Erythroblast (primary cell): ENCODE measurements at regions not wholly inside any gene's neighbourhood (a gene's known extent, or its start where the extent isn't known, plus 50 kb on each side); places are given as distances from the start of the nearest gene placed in this dataset.

Source experiments
- GATA1 ChIP-seq: IDR thresholded peaks from 2 replicates; pipeline ENCODE4 v1.6.1; 2011; ENCODE audit warnings: low read depth, mild to moderate bottlenecking, control low read depth, low read length, moderate library complexity
- POLR2A ChIP-seq: IDR thresholded peaks from 2 replicates; pipeline ENCODE4 v1.6.1; 2011; ENCODE audit warnings: mild to moderate bottlenecking, low read length

DNA sequence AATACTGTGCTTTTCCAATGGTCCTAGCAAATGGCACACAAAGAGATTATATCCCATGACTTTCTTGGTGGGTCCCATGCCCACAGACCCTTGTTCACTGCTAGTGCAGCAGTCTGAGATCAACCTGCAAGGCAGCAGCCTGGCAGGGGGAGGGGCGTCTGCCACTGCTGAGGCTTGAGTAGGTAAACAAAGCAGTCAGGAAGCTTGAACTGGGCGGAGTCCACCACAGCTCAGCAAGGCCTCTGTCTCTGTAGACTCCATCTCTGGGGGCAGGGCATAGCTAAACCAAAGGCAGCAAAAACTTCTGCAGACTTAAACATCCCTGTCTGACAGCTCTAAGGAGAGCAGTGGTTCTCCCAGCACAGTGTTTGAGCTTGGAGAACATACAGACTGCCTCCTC is 82.9 kb downstream of the ZNF737 start:
- TF ChIP-seq POLR2A (no peak), GATA1 (no peak)
